ENCODE measurements at regions not wholly inside any gene's neighbourhood (a gene's known extent, or its start where the extent isn't known, plus 50 kb on each side); places are given as distances from the start of the nearest gene placed in this dataset.

GRCh38 chr14:44374906-44375305, 132.2 kb downstream of the FSCB start:
- Histone ChIP-seq H3K9me3 (replicated peaks; ENCODE audit: control insufficient read depth, insufficient read depth, low read length) (peaks cover 1% of the 10 kb centered on the region), H3K27ac (ENCODE audit: insufficient read depth, low read depth, low read length) (no peak overlapping the region), H2AFZ (ENCODE audit: low read depth, low read length) (no peak overlapping the region), H3K4me1 (ENCODE audit: control insufficient read depth, extremely low read depth, insufficient read depth, low read length) (no peaks in the 10 kb centered on the region), H3K36me3 (ENCODE audit: control insufficient read depth in 2 of 2, extremely low read depth in 1 of 2, insufficient read depth in 2 of 2, low read length in 2 of 2) (no peaks in the 10 kb centered on the region), H3K4me3 (replicated peaks in 1 of 3; ENCODE audit: insufficient read depth in 1 of 3, low read depth in 1 of 3, low read length in 3 of 3) (no peak overlapping the region), H3K9me1 (replicated peaks; ENCODE audit: control insufficient read depth, extremely low read depth, insufficient read depth, low read length) (no peaks in the 10 kb centered on the region), H3K9ac (replicated peaks; ENCODE audit: extremely low read depth, insufficient read depth, low read length) (no peak overlapping the region), H4K20me1 (replicated peaks; ENCODE audit: control insufficient read depth, extremely low read depth, insufficient read depth, low read length) (no peaks in the 10 kb centered on the region), H3K4me2 (ENCODE audit: insufficient read depth, low read length) (no peak overlapping the region), H3K79me2 (ENCODE audit: control insufficient read depth, insufficient read depth, low read length) (no peaks in the 10 kb centered on the region), H3K27me3 (ENCODE audit: control insufficient read depth in 2 of 2, insufficient read depth in 2 of 2, low read length in 2 of 2) (no peaks in the 10 kb centered on the region)
- no peak for DNase-seq (ENCODE audit: low read depth, low spot score)
- dilution Hi-C loops (cut with MboI; ENCODE audit: extremely low pct_ligation_motif_present, low sequenced_read_pairs) = no loop called here
- no peak for FAIRE-seq
- ChIA-PET CTCF (no interaction called here), POLR2A (no interaction called here)
- BruUV-seq (replicated peaks) = no TSS peak
- intact Hi-C loops (cut with micrococcal nuclease) = no loop called here
- TF ChIP-seq POLR2A (IDR thresholded peaks at IDR 0.05; ENCODE audit: low read depth, low read length) = no peak
- no peak for TF ChIP-seq FOS (IDR thresholded peaks at IDR 0.05; ENCODE audit: borderline replicate concordance, insufficient read depth, low read length)
- TF ChIP-seq CTCF (IDR thresholded peaks at IDR 0.05; ENCODE audit: extremely low read depth in 1 of 2, insufficient read depth in 1 of 2, low read depth in 1 of 2, low read length in 2 of 2) = no peak
- no peak for TF ChIP-seq MYC (IDR thresholded peaks at IDR 0.05; ENCODE audit: low read depth, low read length)
- no peak for TF ChIP-seq MAX (IDR thresholded peaks at IDR 0.05; ENCODE audit: insufficient read depth, insufficient read length)
- no peak for TF ChIP-seq POLR2AphosphoS5 (IDR thresholded peaks at IDR 0.05; ENCODE audit: insufficient read depth, low read depth, low read length)
- no peak for TF ChIP-seq EZH2 (IDR thresholded peaks at IDR 0.05; ENCODE audit: borderline replicate concordance, low read depth, low read length, severe bottlenecking)
- TF ChIP-seq JUN (IDR thresholded peaks at IDR 0.05; ENCODE audit: borderline replicate concordance, insufficient read depth, insufficient read length, low read depth) = no peak
- no peak for TF ChIP-seq GATA2 (IDR thresholded peaks at IDR 0.05; ENCODE audit: insufficient read depth, insufficient read length, low read depth, low read length)

Measured in endothelial cell of umbilical vein (primary cell).